NCI-H1105 (cell line): ENCODE measurements at regions not wholly inside any gene's neighbourhood (a gene's known extent, or its start where the extent isn't known, plus 50 kb on each side); places are given as distances from the start of the nearest gene placed in this dataset.
A peak's percentile ranks its signal among the peaks of the same experiment; 100 is the strongest.

Experiments
- DNase-seq: peaks from one replicate; lab custom pipeline; 2025; lab: John Stamatoyannopoulos, UW

DNA sequence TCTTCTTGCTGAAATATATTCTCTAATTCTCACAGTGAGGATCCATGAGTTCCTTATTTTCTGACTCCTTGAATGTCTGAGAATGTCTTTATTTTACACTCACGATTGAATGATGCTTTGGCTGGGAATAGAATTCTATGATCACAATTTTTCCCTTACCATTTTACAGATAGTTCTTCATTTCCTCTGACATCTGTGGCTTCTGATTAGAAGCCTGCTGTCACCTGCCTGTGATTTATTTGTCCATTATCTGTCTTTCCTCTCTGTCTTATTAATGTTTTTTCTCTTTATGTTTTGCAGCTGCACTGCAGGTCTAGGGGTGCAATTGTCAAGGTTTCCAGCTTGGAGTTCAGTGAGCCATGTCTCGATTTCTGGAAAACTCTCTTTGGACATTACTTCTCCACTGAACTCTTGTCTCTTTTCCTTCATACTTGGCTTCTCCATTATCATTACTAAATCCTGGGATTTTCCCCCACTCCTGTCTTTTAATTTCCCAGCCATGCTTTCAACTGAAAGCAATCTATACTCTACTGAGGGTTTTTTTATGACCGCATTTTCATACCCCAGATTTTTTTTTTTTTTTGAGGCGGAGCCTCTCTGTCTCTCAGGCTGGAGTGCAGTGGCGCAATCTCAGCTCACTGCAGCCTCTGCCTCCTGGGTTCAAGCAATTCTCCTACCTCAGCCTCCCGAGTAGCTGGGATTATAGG is 85.8 kb upstream of the PRNP start:
- DNase-seq: no peak

- DNase-seq: no peak
These were observed 89.0 kb upstream of the PRNP start for GRCh38 chr20:4597215-4597614.

GRCh38 chr20:4593149-4593525 is 93.1 kb upstream of the PRNP start:
- no peak for DNase-seq

GRCh38 chr20:4592316-4593148 is 93.7 kb upstream of the PRNP start:
- DNase-seq: peak; percentile 25

GRCh38 chr20:4591975-4592315 is 94.3 kb upstream of the PRNP start:
- no peak for DNase-seq

GRCh38 chr20:4585758-4586157 is 100.5 kb upstream of the PRNP start:
- no peak for DNase-seq

DNA sequence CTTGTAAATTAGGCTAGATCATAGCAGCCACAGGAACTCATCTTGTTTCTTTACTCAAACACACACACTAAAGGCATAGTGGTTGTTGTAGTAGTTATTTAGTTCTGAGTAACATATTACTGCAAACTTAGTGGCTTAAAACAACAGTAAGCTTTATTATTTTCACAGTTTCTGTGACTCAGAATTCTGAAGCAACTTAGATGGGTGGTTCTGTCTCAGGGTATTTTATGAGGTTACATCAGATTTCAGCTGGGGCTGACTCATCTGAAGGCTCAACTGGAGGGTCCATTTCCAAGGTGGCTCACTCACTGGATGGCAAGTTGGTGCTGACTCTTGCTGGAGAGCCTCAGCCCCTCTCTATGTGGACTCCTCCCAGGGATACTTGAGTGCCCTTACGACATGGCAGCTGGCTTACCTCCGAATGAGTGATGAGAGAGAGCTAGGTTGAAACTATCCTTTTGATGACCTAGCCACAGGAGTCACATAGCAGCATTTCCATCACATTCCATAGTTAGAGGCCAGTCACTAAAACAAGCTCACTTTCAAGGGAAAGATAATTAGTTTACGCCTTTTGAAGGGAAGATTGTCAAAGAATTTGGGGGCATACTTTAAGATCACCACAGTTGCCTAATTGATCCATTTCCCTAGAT is 101.0 kb upstream of the PRNP start:
- DNase-seq: no peak

DNA sequence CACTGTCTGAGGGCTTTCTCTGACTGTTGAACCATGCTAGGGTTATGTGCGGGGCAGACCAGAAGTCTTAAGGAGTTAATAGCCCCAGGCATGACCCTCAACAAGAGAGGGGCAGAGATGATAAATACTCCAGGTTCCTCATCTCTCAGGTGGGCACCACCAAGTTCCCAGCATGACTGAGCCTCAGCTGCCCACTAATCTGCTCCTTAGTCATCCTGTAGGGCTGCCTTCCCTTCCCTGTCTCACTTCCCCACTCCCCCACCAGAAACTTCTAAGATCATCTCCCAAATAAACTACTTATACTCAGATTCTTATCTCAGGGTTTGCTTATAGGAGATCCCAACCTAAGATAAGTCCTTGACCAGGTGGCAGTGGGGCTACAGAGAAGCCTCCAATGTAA is 101.7 kb upstream of the PRNP start:
- DNase-seq: no peak

GRCh38 chr20:4581838-4582237 is 104.4 kb upstream of the PRNP start:
- DNase-seq: no peak

DNA sequence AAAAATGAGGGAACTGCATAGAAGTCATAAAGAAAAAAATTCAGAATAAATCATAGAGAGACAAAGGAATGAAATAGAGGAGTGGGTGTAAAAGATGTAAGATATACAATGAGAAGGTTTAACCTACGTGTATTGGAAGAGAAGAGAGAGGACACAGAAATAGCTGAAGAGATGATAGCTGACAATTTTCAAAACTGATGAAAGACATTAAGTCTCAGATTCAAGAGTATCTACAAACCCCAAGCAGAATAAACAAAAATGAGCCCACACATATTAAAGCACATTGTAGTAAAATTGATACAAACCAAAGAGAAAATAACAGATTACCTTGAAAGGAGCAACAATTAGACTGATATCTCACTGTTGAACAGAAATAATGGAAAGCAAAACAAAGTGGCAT is 107.9 kb upstream of the PRNP start:
- DNase-seq: no peak

DNA sequence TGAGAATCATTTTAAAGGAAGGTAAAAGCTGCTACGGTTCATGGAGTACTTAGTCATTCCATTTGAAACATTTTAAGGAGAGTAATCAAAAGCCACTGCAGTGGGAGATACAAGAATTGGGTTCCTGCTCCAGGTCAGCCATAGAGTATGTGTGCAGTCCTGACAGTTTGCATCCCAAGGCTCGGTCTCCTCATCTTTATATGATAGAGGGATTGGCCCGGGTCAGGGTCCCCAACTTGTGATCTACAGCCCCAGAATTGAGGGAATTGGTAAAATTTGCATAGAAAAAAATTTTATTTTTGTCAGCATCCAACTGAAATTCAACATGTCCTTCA is 111.9 kb upstream of the PRNP start:
- DNase-seq: no peak

- no peak for DNase-seq
These were observed 112.5 kb upstream of the PRNP start for GRCh38 chr20:4573564-4574355.

GRCh38 chr20:4571759-4572531 is 114.3 kb upstream of the PRNP start:
- no peak for DNase-seq

GRCh38 chr20:4569865-4570264 is 116.4 kb upstream of the PRNP start:
- no peak for DNase-seq

DNA sequence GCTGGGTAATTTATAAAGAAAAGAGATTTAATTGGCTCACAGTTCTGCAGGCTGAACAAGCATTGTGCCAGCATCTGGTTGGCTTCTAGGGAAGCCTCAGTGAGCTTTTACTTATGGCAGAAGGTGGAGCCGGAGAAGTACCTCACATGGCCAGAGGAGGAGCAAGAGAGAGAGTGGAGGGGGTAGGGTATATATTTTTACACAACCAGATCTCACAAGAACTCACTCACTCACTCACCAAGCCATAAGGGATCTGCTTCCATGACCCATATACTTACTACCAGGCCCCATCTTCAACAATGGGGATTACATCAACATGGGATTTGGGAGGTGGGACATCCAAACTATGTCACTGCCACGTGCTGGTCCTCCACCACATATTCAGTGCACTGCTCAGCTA is 117.2 kb upstream of the PRNP start:
- no peak for DNase-seq

DNA sequence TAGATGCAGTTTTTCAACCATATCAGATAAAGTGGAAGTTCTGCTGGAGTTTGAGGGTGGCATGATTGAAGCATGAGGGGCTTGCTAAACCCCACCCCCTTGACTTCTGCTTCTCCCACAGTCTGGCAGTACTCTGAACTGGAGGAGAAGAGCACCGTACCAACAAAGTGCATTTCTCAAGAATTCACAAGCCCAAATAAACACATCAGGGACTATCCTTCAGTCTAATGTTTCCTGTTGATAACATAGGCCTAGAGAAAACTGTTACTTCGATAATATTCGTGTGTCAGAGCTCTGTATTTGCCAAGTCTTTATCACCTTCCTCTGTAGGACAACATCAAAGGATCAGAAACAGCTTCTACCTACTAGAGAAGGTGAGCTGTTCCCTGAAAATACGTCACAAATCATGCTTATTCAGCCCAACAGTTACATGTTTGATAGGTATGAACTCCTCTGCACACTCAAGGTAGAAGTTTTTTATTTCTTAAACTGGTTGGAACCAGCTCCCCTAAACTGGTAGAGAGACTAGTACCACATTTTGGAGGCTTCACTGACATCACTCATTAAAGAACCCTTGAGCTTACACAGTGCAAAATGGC is 117.8 kb upstream of the PRNP start:
- DNase-seq: no peak

DNA sequence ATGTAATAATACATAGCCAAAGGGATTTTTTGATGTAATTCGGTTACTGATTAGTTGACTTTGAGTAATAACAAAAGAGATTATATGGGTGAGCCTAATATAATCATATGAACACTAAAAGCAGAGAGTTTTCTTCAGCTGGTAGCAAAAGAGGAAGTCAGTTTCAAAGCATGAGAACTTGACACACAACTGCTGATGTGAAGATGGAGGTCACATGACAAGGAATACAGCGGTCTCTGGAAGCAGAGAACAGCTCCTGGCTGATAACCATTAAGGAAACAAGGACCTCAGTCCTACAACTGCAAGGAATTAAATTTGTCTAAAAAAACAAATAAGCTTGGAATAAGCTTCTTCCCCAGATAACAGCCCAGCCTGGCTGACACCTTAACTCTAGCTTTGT is 119.1 kb upstream of the PRNP start:
- no peak for DNase-seq

DNA sequence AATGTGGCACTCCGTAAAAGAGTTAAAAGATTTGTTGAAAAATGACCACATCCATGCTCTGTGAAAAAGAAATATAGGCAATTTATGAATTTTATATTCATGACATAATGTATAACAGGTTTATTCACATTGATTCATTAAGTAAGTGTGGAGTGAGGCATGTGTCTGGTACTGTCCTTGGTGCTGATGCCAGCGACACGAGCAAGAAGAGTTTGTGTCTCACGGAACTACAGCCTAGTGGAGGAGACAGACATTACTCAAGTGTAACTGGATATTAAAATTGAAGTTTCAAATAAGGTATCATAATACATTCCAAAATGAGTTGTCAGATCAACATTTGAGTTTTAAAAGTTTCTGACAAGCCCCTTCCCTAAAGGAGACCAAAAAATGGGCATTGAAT is 122.7 kb upstream of the PRNP start:
- DNase-seq: no peak

GRCh38 chr20:4563031-4563430 is 123.2 kb upstream of the PRNP start:
- no peak for DNase-seq

- no peak for DNase-seq
These were observed 125.6 kb upstream of the PRNP start for GRCh38 chr20:4560667-4561066.

- no peak for DNase-seq
These were observed 126.3 kb upstream of the PRNP start for GRCh38 chr20:4559906-4560305.
